GM10266 (cell line): ENCODE measurements at regions not wholly inside any gene's neighbourhood (a gene's known extent, or its start where the extent isn't known, plus 50 kb on each side); places are given as distances from the start of the nearest gene placed in this dataset.
"Not testable (repeated sequence)": the region's sequence is repeated elsewhere in the genome, so short reads cannot be mapped to it uniquely, and the experiment has no call there.

Experiments used
- DNase-seq: peaks from one replicate; pipeline ENCODE4 v3.0.0; 2012; ENCODE audit errors: extremely low spot score
- CTCF ChIP-seq: IDR thresholded peaks from 2 replicates; pipeline ENCODE4 v1.5.1; 2012; ENCODE audit warnings: mild to moderate bottlenecking, low read depth; ENCODE audit not compliant: control insufficient read depth, insufficient read depth; ENCODE audit errors: missing control alignments

DNA sequence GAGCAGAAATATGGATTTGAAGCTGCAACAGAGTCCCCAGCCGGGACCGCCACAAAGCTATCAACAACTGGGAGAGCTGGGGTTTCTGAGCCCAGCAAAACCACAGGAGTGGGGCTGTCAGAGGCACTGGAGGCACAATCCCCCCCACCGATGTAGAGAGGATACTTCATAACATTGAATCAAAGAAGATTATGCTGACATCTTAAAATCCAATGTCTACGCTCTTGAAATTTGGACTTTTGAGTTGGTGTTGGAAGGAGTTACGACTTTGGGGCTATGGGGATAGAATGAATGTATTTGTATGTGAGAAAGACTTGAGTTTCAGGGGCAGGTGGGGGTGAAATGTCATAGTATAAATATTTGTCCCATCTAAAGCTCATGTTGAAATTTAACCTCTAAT lies 1121.6 kb upstream of the CDH8 start:
- DNase-seq = no peak
- TF ChIP-seq CTCF = no peak

DNA sequence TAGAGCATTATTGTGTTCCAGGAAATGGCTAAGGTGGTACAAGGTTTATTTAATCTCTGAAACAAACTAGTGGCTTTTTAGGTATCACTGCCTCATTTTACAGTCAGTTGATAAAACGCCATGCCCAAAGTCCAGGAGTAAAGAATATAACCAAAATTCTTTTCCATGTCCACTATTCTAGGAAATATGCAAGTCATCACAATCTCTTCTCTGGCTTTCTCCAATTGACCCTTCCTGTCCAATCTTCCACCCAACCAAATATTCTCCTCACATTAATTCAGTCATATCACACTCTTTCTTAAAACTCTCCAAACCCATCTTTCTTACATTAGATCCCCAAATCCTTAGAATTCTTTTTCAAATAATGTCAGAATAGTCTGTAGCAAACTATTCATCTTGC lies 1110.0 kb upstream of the CDH8 start:
- DNase-seq = no peak
- no peak for TF ChIP-seq CTCF

DNA sequence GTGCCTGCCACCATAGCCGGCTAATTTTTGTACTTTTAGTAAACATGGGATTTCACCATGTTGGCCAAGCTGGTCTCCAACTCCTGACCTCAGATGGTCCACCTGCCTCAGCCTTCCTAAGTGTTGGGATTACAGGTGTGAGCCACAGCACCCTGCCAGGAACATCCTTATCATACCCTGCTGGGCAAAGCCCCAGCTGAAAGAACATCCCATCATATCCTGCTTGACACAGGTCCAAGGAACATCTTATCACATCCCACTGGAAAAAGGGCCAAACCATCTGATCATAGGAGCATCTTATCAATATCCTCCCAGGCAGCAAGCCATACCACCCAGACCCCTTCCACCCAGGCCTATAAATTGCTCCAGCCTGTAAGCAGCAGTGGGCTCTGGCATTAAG lies 1109.2 kb upstream of the CDH8 start:
- DNase-seq = no peak
- no peak for TF ChIP-seq CTCF

GRCh38 chr16:63135069-63135468 lies 1098.8 kb upstream of the CDH8 start:
- no peak for DNase-seq
- no peak for TF ChIP-seq CTCF

GRCh38 chr16:63131503-63131902 lies 1095.3 kb upstream of the CDH8 start:
- no peak for TF ChIP-seq CTCF
- no peak for DNase-seq

GRCh38 chr16:63130942-63131341 lies 1094.7 kb upstream of the CDH8 start:
- no peak for DNase-seq
- no peak for TF ChIP-seq CTCF

GRCh38 chr16:63129411-63130125 lies 1093.3 kb upstream of the CDH8 start:
- DNase-seq = no peak
- no peak for TF ChIP-seq CTCF

DNA sequence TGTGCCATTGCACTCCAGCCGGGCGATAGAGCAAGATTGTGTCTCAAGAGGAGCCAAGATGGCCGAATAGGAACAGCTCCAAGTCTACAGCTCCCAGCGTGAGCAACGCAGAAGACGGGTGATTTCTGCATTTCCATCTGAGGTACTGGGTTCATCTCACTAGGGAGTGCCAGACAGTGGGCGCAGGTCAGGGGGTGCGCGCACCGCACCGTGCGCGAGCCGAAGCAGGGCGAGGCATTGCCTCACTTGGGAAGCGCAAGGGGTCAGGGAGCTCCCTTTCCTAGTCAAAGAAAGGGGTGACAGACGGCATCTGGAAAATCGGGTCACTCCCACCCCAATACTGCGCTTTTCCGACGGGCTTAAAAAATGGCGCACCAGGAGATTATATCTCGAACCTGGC lies 1083.7 kb upstream of the CDH8 start:
- not testable (repeated sequence) for DNase-seq
